ENCODE measurements at regions not wholly inside any gene's neighbourhood (a gene's known extent, or its start where the extent isn't known, plus 50 kb on each side); places are given as distances from the start of the nearest gene placed in this dataset.

DNA sequence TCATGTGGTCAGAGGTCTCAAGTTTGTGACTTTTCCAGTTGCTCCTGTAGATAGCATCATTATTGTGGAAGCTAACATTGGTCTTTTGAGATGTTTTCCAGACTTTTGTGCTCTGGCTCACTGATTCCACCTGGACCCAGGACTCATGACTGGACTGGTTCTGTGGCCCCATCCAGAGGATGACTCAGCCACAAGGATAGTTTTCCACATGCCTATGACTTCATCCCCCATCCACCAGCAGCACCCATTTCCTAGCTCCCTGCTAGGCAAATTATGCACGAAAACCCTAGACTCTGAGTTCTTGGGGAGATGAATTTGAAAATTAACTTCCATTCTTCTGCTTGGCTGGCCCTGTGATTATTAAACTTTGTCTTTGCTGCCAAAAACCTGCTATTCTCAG lies 949.3 kb downstream of the MRPL39 start:
- Mint-ChIP-seq H3K9me3 (peaks cover 84% of the 10 kb centered on the region), H3K4me3 (no peak overlapping the region), H3K27me3 (ENCODE audit: insufficient read depth, low read depth, poor library complexity) (no peaks in the 10 kb centered on the region), H3K36me3 (ENCODE audit: low read depth) (peaks cover 14% of the 10 kb centered on the region; the same call in 2 of the 3 replicates), H3K4me1 (no peaks in the 10 kb centered on the region), H3K27ac (no peak overlapping the region)
- Histone ChIP-seq H4K20me1 (replicated peaks; ENCODE audit: insufficient read depth) (no peaks in the 10 kb centered on the region), H3K4me1 (ENCODE audit: insufficient read depth) (no peaks in the 10 kb centered on the region), H2AFZ (no peak overlapping the region), H3K9me2 (ENCODE audit: insufficient read depth) (peaks cover 3% of the 10 kb centered on the region; the same call in 1 of the 2 replicates), H3K27me3 (ENCODE audit: insufficient read depth) (no peaks in the 10 kb centered on the region), H3K4me3 (no peak overlapping the region), H3F3A (replicated peaks; ENCODE audit: low read depth) (no peaks in the 10 kb centered on the region), H3K4me2 (no peak overlapping the region), H3K27ac (ENCODE audit: low read depth) (no peak overlapping the region), H3K79me2 (replicated peaks; ENCODE audit: insufficient read depth) (no peaks in the 10 kb centered on the region), H3K36me3 (ENCODE audit: insufficient read depth) (no peaks in the 10 kb centered on the region)
- no peak for DNase-seq (ENCODE audit: low spot score)
- TF ChIP-seq EZH2 (IDR thresholded peaks at IDR 0.05; ENCODE audit: low read depth, unreplicated experiment) (no peak), ZNF114 (CRISPR knock-in tag; IDR thresholded peaks at IDR 0.05) (no peak), STAT1 (IDR thresholded peaks at IDR 0.05; ENCODE audit: unreplicated experiment) (no peak), NANOG (IDR thresholded peaks at IDR 0.05; ENCODE audit: borderline replicate concordance) (no peak), EZH2phosphoT487 (IDR thresholded peaks at IDR 0.05; ENCODE audit: unreplicated experiment) (no peak), CREB1 (CRISPR knock-in tag; IDR thresholded peaks at IDR 0.05; ENCODE audit: low read depth) (no peak), JUNB (IDR thresholded peaks at IDR 0.05; ENCODE audit: unreplicated experiment) (no peak), POLR2AphosphoS5 (IDR thresholded peaks at IDR 0.05; ENCODE audit: low read depth) (no peak)
- TF ChIP-seq, protein P1, sequence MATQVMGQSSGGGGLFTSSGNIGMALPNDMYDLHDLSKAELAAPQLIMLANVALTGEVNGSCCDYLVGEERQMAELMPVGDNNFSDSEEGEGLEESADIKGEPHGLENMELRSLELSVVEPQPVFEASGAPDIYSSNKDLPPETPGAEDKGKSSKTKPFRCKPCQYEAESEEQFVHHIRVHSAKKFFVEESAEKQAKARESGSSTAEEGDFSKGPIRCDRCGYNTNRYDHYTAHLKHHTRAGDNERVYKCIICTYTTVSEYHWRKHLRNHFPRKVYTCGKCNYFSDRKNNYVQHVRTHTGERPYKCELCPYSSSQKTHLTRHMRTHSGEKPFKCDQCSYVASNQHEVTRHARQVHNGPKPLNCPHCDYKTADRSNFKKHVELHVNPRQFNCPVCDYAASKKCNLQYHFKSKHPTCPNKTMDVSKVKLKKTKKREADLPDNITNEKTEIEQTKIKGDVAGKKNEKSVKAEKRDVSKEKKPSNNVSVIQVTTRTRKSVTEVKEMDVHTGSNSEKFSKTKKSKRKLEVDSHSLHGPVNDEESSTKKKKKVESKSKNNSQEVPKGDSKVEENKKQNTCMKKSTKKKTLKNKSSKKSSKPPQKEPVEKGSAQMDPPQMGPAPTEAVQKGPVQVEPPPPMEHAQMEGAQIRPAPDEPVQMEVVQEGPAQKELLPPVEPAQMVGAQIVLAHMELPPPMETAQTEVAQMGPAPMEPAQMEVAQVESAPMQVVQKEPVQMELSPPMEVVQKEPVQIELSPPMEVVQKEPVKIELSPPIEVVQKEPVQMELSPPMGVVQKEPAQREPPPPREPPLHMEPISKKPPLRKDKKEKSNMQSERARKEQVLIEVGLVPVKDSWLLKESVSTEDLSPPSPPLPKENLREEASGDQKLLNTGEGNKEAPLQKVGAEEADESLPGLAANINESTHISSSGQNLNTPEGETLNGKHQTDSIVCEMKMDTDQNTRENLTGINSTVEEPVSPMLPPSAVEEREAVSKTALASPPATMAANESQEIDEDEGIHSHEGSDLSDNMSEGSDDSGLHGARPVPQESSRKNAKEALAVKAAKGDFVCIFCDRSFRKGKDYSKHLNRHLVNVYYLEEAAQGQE (IDR thresholded peaks at IDR 0.05; ENCODE audit: unreplicated experiment): no peak
- TF ChIP-seq, protein P2, sequence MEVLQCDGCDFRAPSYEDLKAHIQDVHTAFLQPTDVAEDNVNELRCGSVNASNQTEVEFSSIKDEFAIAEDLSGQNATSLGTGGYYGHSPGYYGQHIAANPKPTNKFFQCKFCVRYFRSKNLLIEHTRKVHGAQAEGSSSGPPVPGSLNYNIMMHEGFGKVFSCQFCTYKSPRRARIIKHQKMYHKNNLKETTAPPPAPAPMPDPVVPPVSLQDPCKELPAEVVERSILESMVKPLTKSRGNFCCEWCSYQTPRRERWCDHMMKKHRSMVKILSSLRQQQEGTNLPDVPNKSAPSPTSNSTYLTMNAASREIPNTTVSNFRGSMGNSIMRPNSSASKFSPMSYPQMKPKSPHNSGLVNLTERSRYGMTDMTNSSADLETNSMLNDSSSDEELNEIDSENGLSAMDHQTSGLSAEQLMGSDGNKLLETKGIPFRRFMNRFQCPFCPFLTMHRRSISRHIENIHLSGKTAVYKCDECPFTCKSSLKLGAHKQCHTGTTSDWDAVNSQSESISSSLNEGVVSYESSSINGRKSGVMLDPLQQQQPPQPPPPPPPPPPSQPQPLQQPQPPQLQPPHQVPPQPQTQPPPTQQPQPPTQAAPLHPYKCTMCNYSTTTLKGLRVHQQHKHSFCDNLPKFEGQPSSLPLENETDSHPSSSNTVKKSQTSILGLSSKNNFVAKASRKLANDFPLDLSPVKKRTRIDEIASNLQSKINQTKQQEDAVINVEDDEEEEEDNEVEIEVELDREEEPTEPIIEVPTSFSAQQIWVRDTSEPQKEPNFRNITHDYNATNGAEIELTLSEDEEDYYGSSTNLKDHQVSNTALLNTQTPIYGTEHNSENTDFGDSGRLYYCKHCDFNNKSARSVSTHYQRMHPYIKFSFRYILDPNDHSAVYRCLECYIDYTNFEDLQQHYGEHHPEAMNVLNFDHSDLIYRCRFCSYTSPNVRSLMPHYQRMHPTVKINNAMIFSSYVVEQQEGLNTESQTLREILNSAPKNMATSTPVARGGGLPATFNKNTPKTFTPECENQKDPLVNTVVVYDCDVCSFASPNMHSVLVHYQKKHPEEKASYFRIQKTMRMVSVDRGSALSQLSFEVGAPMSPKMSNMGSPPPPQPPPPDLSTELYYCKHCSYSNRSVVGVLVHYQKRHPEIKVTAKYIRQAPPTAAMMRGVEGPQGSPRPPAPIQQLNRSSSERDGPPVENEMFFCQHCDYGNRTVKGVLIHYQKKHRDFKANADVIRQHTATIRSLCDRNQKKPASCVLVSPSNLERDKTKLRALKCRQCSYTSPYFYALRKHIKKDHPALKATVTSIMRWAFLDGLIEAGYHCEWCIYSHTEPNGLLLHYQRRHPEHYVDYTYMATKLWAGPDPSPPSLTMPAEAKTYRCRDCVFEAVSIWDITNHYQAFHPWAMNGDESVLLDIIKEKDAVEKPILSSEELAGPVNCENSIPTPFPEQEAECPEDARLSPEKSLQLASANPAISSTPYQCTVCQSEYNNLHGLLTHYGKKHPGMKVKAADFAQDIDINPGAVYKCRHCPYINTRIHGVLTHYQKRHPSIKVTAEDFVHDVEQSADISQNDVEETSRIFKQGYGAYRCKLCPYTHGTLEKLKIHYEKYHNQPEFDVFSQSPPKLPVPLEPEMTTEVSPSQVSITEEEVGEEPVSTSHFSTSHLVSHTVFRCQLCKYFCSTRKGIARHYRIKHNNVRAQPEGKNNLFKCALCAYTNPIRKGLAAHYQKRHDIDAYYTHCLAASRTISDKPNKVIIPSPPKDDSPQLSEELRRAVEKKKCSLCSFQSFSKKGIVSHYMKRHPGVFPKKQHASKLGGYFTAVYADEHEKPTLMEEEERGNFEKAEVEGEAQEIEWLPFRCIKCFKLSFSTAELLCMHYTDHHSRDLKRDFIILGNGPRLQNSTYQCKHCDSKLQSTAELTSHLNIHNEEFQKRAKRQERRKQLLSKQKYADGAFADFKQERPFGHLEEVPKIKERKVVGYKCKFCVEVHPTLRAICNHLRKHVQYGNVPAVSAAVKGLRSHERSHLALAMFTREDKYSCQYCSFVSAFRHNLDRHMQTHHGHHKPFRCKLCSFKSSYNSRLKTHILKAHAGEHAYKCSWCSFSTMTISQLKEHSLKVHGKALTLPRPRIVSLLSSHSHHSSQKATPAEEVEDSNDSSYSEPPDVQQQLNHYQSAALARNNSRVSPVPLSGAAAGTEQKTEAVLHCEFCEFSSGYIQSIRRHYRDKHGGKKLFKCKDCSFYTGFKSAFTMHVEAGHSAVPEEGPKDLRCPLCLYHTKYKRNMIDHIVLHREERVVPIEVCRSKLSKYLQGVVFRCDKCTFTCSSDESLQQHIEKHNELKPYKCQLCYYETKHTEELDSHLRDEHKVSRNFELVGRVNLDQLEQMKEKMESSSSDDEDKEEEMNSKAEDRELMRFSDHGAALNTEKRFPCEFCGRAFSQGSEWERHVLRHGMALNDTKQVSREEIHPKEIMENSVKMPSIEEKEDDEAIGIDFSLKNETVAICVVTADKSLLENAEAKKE (CRISPR knock-in tag; IDR thresholded peaks at IDR 0.05): no peak
- TF ChIP-seq, protein P3, sequence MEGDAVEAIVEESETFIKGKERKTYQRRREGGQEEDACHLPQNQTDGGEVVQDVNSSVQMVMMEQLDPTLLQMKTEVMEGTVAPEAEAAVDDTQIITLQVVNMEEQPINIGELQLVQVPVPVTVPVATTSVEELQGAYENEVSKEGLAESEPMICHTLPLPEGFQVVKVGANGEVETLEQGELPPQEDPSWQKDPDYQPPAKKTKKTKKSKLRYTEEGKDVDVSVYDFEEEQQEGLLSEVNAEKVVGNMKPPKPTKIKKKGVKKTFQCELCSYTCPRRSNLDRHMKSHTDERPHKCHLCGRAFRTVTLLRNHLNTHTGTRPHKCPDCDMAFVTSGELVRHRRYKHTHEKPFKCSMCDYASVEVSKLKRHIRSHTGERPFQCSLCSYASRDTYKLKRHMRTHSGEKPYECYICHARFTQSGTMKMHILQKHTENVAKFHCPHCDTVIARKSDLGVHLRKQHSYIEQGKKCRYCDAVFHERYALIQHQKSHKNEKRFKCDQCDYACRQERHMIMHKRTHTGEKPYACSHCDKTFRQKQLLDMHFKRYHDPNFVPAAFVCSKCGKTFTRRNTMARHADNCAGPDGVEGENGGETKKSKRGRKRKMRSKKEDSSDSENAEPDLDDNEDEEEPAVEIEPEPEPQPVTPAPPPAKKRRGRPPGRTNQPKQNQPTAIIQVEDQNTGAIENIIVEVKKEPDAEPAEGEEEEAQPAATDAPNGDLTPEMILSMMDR (conservative IDR thresholded peaks at IDR 0.05; ENCODE audit: low read depth in 2 of 2): no peak
- TF ChIP-seq, protein P4, sequence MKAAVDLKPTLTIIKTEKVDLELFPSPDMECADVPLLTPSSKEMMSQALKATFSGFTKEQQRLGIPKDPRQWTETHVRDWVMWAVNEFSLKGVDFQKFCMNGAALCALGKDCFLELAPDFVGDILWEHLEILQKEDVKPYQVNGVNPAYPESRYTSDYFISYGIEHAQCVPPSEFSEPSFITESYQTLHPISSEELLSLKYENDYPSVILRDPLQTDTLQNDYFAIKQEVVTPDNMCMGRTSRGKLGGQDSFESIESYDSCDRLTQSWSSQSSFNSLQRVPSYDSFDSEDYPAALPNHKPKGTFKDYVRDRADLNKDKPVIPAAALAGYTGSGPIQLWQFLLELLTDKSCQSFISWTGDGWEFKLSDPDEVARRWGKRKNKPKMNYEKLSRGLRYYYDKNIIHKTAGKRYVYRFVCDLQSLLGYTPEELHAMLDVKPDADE (IDR thresholded peaks at IDR 0.05): no peak
- no peak for ATAC-seq

Data from GM23338 (cell line).